GM11168 (cell line): ENCODE measurements at regions not wholly inside any gene's neighbourhood (a gene's known extent, or its start where the extent isn't known, plus 50 kb on each side); places are given as distances from the start of the nearest gene placed in this dataset.

Source experiments
- in situ Hi-C: fragments of 300-500 bp; cut with MboI; formaldehyde crosslinking; loops from one replicate; pipeline ENCODE4 v1.12.0; 2022; ENCODE audit warnings: low sequenced_read_pairs; ENCODE audit not compliant: unreplicated experiment

DNA sequence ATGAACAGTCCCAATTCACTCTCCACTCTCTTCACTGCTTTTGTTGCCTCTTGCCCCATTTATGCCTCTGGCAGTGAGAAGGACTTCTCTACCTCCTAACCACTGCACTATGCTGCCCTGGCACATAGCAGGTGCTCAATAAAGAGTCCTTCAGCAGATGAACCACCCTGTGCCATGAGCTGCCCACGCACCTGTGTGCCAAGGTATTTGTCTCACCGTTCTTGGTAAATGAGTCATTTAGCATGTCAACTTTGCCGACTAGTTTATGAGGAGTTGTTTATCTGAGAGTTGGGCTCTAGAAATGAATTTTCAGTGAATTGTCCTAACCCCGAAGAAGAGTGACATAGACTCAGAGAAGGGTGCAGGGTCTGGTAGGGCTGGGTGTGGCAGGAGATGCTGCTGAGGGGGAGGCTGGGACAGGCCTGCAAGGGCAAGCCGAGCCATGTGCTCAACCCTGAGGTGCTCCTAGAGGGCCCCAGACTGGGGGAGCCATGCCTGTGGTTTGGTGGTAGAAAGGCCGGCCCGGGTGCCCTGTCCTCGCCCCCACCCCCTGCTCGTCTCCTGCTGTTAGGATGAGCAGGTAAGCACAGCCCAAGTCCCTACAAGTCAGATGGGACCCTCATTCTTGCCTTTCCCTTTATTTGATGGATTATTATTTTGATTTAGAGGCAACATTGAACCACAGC lies 654.5 kb downstream of the MATN1 start:
- in situ Hi-C loops = no loop called here

DNA sequence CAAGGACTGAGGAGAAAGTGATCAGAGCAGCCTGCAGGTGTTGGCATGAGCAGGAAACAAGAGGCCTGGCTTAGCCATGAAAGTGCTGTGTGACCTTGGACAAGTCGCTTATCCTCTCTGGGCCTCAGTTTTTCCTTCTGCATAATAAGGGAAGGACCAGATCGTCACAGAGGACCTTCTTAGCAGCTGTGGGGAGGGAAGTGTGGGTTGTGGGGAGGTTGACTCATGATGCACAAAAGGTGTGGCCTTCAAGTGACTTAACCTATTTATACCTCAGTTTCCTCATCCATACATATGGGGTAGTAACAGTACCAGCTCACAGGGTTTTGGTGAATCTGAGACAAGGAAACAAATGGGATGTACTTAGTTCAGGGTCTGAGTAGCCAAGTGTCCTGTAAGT lies 658.8 kb downstream of the MATN1 start:
- in situ Hi-C loops = no loop called here

- in situ Hi-C loops = no loop called here
These were observed 659.6 kb downstream of the MATN1 start for GRCh38 chr1:30063621-30064280.

- in situ Hi-C loops = no loop called here
These were observed 661.8 kb downstream of the MATN1 start for GRCh38 chr1:30061292-30062220.

GRCh38 chr1:30060738-30061137 lies 662.6 kb downstream of the MATN1 start:
- in situ Hi-C loops = no loop called here

GRCh38 chr1:30058970-30059369 lies 664.4 kb downstream of the MATN1 start:
- in situ Hi-C loops = no loop called here

DNA sequence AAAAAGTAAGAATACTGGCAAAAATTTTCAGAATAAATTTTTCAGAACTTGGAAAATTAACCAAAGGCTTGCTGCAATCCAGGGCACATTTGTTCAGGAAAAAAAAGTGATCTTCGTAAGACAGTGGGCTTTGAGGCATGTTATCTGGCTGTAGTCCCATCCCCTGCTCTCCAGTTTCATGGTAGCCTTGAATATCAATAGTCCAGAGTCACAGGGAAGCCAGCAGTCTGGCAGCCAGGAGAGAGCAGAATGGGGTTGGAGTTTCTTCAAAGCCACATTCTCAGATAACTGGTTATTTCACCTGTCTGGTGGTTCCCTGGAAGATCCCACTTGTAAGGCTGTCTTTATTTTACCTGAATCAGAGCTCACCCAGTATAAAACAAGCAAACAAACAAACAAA lies 669.3 kb downstream of the MATN1 start:
- in situ Hi-C loops = no loop called here

GRCh38 chr1:30052178-30052577 lies 671.2 kb downstream of the MATN1 start:
- in situ Hi-C loops = no loop called here

DNA sequence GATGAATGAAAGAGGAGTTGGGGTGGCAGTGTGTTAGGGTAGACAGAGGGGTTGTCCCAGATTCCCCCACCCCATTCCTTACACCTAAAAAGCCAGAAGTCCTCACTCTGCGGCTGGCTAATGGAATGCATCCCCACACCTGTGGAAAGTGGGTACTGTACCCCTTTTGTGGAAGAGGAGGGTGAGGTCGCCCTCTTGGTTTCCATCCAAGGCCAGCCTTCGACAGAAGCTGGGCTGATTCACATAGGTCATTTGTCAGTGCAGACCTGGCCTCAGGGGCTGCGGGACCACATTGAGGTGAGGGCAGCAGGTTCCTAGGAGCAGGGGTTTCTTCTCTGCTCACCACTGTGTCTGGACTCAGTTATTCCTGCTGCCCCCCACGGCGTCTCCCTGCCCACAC lies 671.6 kb downstream of the MATN1 start:
- in situ Hi-C loops = no loop called here

GRCh38 chr1:30049748-30050296 lies 673.6 kb downstream of the MATN1 start:
- in situ Hi-C loops = no loop called here

DNA sequence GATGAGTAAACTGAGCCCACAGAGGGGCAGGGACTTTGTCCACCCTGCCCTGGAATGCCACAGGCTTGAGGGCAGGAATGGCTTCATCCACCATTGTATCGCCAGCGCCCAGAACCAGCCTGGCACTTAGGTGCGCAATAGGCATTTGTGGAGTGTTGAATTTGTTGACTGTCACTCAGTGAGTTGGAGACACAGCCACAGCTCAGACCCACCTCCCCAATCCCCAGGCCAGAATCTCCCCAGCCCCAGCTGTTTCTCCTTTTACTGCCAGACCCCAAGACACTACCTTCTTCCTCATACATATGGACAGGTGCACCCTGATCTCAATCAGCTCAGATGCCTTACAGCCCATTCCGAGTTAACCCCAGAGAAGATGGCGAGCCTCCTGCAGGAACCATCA lies 674.5 kb downstream of the MATN1 start:
- in situ Hi-C loops = no loop called here

DNA sequence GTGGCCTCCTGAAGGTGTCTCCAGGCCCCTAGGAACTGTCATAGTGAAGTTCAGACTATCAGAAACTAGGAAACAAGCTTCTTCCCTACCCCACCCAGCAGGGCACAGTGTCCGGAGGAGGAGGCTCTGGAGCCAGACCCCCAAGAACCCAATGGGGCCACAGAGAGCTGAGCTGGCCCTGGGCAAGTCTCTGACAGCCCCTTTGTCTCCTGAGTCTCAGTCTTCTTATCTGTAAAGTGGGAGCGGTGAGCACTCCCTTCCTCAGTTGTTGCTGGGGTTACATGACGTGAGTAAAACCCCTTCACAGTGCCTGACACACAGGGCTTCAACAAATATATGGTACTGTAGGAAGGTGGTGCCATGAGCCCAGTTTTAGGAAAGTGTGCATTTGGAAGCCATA lies 675.8 kb downstream of the MATN1 start:
- in situ Hi-C loops = no loop called here

DNA sequence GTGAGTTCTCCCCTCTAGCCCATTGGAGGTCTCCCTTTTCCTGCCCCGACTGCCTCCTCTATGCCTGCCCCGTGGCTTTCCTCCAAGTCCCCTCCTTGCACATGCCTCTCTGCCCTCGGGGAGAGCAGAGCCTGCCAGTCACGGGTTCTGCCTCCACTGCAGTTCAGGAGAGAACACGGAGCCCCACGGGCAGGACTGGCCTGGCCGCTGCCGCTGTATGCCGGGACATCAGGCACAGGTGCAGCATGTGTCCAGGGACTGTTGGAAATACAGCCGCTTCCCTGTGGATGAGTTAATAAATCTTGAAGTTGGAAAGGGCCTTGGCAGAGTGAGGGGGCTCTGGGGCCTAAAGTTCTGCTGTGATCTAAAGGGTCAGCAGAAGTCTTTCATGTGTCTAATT lies 676.6 kb downstream of the MATN1 start:
- in situ Hi-C loops = no loop called here

GRCh38 chr1:30045304-30046090 lies 677.9 kb downstream of the MATN1 start:
- in situ Hi-C loops = no loop called here

DNA sequence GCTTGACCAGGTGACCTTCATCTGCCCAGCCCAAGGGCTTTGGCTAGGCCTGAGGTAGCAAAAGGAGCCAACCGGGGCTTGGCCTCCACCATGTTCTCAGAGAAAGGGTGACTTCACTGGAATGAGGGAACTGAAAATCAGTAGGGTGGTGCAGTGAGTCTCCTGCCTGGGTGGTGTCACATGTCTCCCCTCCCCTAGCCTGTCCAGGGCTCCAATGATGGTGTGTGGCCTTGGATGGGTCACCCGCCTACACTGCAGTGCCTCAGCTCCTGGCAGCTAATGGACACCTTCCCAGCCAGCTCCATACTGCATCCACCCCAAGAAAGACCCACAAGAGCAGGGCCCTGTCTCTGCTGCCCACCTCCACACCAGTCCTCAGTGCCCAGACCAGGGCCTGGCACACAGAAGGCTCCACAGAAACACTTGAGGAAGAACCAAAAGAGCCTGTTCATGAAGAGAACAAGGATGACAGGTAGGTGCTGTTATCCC lies 678.7 kb downstream of the MATN1 start:
- in situ Hi-C loops = no loop called here

DNA sequence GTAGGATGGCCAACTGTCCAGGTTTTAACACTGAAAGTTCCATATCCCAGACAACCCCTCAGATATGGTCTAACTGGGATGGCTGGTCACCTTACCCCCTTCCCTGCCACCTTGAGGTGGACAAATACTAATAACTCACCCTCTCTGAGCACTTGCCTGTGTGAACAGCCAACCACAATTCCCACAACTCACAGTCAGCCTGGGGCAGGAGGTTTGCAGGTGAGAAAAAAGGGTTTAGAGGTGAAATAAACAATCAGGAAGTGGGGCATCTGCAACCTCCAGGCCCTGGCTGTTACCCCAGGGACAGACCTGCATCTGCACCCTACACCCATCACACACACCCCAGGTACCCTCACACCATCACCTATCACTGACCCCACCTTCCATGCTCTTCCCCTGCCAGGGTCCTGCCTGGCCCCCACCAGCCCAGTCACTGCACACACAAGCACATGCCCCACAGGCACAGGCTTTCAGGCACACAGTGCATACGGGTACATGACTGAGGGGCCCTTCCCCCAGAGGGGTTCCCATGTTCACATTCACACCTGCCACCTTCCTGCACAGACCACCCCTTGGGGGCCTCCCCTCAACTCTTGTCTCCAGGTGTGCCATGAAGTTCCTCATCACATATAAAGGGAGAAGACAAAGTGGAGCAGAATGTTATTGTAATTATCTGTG lies 679.5 kb downstream of the MATN1 start:
- in situ Hi-C loops = no loop called here

DNA sequence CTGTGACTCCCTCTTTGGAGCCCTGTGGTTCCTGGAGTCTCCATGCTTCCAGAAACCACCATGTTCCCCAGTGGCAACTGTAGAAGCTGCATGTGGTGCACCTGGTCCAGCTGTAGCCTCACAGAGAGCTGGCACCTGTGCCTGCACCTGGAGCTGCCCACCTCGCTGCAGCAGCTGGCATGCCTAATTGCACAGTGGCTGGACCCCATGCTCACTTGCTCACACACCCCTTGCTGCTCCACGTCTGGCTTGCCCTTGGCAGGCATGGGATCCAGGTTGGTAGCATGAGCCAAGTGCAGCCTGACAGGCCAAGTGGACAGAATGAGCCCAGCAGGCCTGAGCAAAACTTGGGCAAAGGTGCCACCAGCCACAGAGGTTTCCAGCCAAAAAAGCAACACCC lies 680.1 kb downstream of the MATN1 start:
- in situ Hi-C loops = no loop called here

DNA sequence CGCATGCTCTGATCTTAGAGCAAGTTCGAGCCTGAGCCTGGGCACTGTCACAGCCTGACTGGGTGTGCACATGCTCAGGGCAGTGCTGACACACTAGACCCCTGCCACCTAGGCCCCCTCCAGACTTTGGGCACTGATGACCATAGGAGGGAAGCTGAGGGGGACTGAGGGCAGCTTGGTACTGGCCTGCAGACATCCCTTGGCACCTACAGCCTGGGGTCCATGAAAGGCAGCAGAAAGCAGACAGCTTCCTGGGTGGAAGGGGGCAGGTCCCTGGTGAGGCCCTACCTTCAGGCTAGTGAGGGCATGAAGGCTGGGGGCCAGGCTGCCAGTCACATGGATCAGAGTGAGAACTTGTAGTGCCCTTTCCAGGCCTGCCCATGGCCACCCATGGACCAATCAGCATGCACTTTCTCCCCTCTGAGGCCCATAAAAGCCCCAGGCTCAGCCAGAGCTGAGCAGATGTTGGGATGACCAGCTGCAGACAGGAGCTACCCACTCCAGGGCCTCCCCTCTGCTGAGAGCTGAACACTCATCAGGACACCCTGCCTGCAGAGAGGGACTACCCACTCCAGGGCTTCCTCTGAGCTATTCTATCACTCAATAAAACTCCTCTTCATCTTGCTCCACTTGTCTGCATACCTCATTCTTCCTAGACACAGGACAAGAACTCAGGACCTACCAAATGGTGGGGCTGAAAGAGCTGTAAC lies 680.8 kb downstream of the MATN1 start:
- in situ Hi-C loops = no loop called here
